NCI-H2081 (cell line): ENCODE measurements at regions not wholly inside any gene's neighbourhood (a gene's known extent, or its start where the extent isn't known, plus 50 kb on each side); places are given as distances from the start of the nearest gene placed in this dataset.

Experiments
- DNase-seq, 2 experiments: peaks; one replicate each; lab custom pipeline; 2025; lab: John Stamatoyannopoulos, UW

DNA sequence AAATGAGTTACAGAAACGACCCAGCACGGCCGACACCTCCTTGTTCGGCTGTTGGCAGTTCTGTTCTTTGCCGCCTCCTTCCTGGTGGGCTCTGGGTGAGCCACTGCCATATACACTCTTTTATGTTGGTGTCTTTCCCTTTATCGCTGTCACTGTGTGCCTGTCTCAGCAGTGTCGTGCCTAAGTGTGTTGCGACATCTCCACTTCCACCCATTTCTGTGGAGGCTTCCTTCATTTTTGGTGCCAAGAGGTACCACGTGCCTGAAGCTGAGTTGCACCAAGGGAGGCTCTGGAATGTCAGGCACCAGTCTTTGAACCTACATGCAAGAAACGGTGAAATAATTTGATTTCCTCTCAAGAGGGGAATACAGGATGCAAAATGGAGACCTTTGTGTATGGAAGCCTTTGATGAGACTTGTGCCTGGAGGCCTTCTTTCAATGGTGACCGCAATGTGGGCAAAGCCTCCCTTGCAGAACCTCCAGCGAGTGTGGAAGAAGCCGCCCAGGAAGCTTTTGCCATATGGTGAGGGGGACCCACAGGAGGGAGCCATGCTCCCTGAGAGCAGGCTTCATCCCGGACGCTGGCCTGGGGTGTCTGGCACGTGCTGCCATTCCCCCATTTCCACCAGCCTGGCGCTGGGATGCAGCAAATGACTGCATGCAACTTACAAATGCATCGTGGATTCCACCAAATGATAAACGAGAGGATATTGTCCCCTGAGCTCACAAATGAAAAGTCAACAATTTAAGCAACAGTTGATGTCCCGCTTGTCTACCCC, 136.2 kb downstream of the TEX29 start:
- DNase-seq, result no peak

DNA sequence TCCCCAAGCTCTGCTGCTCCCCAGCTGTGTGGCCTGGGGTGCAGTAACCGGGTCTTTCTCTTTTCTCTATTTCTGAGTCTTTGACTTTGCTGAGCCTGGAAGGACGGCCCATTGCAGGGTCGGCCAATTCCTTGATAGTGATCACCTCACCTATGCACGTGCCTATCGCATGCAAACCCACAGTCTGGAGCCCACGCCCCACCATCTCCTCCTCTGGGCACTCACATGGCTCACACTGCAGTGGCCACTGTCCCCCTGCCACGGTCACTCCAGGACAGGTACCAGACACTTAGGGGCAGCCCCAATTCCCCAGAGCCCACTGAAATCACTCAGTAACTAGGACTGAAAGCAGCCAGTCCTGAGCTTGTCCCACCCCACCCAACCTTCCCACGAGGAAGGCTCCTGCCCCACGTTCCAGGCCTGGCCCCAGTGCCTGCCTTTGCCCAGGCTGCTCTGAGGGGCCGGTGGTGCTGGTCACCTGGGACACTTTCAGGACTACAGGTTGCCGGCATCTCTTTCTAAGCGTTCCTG, 137.6 kb downstream of the TEX29 start:
- DNase-seq, result no peak

DNA sequence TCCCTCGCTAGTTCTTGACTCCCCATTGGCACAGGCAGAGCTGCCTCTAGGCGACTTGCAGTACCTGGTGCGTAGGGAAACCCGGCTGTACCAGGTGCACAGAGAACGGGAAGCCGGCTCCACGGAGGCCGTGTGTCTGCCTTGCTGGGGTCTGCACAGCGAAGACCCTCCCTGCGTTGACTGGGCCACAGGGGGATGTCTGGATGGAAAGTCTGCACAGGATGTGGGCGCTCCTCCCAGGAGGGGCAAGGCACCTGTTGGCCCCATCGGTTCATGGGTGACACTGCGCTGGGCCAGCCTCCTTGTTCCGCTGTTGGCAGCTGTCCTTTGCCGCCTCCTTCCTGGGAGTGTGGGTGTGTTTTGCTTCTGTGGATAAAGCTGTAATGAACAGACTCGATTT, 138.3 kb downstream of the TEX29 start:
- no peak for DNase-seq

DNA sequence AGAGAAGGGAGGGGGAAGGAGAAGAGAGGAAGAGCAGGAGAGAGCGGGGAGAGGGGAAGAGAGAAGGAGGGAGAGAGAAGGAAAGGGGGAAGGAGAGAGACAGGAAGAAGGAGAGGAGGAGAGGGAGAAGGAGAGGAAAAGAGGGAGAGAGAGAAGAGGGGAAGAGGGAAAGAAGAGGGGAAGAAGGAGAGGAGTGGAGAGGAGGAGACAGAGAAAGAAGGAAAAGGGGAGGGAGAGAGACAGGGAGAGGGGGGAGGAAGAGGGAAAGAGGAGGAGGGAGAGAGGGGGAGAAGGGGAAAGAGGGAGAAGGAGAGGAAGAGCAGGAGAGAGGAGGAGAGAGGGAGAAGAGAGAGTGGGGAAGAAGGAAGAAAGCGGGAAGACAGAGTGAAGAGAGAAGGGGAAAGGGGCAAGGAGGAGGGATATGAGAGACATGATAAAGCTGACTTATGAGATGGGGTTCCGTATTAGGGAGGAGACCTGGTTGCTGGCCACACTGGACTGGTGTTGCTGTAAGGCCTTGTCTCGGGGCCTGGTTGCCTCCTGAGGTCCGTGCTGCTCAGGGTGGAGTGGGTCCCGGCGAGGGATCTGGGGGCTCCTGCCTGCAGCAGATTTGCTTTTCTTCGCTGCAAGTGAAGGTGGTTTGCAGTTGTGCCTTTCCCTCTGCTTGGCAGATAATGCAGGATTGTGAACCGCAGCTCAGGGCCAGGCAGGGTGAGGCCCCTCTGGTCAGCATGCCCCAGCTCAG, 139.5 kb downstream of the TEX29 start:
- no peak for DNase-seq

DNA sequence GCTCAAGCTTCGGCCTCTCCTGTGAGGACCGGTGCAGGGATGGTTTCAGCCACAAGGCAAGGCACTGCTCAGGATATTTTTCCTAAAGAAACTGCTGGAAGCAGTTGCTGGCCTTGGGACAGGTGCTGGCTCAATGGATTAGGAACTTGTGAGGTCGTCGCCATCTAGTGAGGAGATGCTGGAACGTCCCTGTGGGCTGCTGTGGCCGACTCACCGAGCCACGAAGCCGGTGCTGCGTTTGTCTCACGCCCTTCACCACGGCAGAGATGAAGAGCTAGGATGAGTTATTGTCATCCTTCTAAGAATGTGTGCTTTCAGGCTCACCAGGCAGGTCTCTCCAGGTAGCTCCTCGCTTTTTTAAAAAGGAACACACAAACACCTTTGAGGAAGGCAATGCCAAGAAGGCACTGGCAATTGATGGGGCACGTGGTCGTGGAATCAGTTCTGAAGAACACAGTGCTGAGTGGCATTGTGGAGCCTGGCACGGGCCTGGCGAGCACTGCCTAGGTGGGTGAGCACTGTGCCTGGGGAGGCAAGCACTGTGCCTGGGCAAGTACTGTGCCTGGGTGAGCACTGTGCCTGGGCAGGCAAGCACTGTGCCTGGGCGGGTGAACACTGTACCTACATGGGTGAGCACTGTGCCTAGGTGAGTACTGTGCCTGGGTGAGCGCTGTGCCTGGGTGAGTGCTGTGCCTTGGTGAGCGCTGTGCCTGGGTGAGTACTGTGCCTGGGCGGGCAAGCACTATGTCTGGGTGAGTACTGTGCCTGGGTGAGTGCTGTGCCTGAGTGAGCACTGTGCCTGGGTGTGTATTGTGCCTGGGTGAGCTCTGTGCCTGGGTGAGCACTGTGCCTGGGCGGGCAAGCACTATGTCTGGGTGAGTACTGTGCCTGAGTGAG, 140.4 kb downstream of the TEX29 start:
- DNase-seq, result peak; percentile 70 to 79

DNA sequence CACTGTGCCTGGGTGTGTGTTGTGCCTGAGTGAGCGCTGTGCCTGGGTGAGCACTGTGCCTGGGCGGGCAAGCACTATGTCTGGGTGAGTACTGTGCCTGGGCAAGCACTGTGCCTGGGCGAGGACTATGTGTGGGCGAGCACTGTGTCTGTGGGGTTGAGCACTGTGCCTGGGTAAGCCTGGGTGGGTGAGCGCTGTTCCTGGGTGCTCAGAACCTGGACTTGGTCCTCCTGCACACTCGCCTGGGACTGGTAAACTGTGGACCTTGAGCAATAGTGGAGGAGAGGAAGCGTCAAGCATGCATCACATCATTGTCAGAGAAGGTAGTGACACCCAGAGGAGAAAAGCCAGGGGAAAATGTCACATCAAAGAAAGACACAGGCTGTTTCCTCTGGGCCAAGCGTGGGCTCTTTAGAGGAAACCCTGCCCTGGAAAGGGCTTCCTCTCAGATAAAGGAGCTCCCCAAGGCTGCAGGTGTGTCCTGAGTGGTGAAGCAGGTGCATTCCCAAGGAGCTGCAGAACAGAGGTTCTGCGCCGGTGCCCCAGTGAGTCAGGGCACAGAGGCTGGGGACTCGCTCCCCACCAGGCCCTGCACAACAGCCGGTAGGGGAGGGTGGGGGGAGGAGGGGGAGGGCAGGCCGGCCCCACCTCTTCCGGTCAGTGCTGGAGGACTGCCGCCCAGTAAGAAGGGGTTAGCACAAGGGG, 141.2 kb downstream of the TEX29 start:
- DNase-seq, result no peak

DNA sequence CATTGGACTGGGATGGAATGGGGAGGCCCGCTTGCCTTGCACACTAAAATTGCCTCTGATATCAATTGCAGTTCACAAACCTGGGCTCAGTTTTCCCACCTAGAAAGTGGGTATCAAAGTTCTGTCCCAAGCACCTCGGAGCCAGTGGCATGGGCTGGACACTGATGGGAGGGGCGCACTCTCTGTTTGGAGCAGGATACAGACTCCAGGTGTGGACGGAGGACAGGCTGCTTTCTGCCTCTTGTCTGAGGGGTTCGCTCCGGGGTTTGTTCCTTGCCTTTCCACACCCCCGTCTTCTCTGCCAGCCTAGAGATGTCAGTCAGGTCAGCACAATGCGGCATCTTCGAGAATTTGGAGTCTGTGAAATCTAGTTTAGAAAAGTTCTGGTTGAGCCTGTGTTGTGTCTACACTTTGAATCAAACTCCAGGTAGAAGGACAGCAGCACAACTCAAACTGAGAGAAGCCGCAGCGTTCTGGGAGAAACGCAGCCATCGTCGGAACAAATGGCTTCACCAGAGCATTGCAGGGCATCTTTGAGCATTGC, 141.9 kb downstream of the TEX29 start:
- no peak for DNase-seq

DNA sequence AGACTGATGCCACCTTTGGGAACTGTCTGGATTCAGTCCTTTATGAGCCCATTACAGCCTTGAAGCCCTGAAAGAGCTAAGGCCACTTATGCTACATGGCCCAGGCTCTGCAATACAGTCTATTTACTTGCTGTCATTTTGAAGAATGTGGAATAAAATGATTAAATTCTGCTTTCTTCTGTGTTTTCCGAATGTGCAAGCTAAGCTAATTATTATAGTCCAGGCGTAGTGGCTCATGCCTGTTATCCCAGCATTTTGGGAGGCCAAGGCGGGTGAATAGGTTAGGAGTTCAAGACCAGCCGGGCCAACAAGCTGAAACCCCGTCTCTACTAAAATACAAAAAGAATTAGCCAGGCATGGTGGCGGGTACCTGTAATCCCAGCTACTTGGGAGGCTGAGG, 142.5 kb downstream of the TEX29 start:
- no peak for DNase-seq

DNA sequence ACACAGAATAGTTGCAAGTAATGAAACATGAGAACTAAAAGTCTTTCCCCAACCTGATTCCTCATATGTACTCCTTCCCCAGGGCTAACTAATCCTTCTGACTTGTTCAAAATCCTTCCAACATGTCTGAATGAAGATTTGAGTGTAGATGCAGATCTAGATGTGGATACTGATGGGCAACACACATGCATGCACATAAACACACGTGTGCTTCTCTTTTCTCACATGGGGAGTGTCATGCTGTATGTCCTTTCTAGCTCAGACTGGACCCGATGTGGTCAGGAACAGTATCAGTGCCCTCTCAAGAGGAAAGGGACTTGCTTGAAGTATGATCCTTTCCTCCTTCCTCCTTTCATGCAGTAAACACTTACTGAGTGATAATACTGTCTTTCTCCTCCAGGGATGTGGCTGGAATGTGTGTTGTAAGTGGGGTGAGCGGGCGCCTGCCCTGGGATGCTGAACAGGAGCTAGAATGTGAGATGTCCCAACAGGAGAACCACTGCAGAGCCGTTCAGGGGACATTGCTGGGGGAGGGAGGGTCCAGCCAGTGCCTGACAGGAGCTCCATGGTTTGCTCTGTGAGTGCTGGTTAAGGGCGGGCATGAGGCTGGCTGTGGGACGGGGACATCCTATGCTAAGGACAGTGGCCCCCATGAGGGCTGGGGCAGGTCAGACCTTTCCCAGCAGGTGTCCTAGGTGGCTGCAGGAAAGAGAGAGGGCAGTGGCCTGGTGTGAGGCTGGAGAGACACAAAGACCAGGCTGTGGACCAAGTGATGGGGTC, 146.9 kb downstream of the TEX29 start:
- DNase-seq, result no peak

DNA sequence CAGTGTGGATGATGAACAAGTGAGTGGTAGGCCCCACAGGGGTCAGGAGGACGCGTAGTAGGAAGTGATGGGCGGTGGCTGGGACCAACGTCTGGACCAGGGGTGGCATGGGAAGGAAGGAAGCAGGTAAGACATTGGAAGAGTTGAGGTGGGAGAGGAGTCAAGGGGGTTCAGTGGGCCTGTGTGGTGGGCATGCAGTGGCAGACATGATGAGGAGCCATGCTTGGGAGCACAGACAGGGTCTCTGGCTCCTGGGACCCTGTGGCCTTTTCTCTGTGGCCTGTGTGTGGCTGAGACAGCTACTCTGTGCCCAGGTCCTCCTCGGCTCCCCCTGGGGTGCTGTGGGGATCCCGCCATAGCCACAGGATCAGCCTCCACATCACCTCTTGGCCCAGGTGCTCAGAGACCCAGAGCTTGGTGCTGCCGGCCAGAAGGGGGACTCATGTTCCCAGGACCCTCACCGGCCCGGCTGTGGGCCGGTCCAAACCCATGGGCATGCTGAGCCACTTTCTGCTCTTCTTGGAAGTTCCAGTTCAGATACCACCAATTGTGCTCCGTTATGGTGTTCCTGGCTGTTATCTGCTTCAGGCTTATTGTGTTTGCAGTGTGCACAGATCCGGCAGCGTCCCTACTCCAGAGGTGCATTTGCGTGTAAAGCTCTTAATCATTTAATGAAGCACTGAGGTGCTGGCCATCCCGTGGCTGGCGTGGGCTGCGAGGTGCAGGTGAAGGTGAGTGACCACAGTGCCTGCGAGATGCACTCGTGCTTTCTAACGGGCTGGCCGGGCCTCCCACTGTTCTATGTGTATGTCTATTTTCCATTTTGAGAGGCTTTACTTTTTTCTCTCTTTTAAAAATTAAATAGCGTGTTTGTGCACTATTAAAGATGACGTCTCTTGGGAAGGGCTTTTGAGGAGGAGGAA, 147.9 kb downstream of the TEX29 start:
- DNase-seq, result no peak

DNA sequence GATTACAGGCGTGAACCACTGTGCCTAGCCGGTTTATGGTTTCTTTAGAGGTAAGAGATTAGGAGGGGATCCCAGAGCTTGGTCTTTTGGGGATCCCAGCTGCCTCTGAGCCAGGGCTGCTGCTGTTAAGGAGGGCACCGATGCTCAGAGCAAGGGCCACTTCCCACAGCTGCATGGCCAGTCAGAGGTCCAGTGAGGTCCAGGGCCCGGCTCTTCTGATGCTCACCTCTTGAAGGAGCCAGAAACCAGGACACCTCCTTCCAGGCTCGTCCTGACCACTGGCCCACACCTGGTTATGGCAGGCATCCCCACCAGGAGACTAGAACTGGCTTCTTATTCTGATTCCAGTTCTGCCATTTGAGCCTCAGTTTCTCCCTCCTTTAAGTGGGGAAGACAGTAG, 149.0 kb downstream of the TEX29 start:
- DNase-seq, result no peak

DNA sequence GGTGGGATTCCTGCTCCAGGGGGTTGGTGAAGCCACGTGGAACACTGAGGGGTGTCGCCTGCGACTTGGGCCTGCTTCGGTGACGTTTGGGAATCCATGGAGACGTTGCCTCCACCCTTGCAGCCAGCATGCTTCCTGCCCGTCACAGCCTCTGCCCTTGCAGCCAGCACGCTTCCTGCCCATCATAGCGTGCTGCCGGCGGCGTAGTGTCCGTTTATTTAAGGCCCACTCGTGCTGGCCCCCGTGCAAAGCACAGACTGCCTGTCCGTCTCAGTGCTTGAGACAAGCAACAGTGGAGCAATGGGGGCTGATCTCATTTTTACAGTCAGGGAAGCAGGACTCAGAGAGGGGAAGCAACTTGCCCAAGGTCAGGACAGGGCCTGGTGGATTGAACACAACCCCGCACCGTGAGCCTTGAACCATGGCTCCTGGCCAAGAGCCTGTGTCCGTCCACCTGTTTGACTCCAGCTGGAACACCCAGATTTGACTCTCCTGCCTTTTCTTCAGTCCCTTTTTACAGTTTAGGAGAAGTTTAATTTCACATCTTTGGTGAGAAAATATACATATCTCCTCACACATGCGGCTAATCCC, 149.6 kb downstream of the TEX29 start:
- DNase-seq, result no peak

DNA sequence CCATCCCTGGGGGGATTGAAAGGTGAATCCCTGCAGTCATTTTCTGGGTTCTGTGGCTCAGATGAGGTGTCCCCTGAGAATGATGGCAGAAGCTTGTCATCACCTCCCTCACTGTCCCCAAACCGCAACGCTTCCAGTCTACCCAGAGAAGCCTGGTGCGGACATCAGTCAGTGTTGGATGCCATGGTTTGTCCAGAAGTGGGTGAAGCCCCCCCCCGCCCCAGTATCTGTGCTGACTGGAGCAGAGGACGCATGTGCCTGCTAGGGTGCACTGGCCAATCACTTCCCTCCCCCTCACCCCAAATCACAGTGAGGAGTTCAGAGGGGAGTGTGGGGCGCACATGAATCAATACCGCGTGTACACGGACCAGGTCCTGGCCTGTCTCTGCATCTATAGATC, 150.5 kb downstream of the TEX29 start:
- DNase-seq, result no peak

DNA sequence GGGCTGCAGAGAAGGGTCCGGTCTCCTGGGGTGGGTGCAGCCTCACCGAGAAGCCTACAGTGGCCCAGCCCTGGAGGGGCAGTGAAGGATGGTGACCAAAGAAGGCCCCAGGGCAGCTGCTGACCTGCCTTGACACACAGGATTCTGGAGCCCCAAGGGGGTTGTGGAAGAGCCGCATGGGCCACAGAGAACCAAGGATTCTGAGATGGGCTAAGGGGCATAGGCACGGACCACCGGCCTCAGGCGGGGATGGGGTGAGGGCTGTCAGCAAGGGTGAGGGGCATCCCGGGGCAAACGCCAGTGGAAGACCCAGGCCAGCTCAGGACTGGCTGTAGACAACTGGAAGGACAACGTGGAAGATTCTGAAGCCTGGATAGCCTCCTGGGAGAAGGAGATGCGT, 151.6 kb downstream of the TEX29 start:
- no peak for DNase-seq

DNA sequence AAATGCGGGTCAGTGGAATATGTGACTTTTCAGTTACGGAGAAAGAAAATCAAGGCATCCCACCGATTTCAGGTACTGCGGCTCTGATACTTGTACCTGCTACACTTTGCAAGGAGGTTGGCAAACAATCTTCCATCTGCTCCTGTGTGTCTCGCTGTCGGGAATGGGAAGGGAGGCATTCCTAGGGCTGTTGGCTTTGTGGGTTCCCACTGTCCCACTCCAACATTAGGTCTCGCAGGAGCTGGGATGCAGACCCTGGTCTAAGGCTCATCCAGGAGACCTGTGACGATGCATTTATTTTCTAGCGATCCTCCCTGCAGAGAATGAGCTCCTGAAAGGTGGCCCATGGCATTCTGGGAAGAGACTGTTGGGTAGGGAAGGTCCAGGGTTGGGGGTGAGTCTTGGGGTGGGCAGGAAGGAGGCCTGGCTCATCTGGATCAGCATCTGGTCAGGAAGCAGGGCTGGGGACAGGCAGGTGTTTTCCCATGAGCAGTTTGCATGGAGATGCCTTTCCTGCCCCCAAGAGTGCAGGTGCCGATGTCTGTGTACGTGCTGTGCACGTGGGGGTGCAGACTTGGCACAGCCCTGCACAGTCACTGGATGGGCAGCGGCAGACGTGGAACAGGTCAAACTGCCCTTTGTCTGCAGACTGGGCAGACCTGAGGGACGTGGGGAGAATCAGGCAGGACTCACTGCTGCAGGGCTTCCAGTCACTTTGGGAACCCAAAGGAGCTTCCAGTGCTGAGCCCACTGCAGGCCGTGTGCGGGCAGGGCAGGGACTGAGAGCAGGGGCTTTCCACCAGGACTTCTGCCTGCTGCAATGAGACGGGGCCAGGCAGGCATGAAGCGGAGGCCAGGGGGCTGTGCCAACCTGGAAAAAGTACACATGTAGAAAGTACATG, 152.4 kb downstream of the TEX29 start:
- DNase-seq, result no peak

DNA sequence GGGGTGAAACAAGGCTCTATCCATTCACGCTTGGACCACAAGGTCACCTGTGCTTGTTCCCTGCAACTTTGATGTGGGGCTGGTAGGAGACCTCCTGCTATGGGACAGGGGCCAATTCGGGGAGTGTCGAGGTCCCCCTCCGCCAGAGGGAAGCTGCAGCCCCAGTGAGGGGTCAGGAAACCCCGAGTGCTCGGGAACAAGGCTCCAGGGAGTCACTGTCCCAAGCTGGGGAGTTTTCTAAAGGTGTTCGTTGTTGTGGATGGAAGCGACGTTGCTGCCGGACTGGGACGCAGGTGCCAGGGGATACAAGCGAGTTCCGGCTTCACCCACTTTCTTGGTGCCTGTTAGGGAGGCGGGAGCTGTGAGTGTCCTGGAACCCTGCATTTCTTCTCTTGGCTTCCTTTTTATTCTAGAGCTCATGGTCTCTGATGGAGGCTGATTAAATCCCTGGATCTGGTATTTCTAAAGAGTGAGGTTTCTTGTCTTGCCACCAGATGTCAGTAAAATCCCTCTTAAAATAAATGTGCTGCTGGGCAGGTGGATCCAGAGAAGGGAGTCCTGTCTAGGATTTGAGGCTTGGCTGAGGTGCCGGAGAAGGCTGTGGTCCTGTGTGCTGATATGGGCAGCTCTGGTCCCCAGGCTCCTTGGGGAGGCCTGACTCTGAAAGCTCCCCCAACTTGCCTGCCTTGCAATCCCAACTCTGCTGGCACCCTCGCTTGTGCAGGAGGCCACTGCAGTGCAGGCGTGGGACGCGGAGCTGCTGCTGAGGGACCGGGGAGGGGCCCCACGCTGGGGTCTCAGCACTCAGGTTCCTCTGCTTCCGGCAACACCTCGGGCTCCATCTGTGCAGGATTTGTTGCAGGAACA, 153.9 kb downstream of the TEX29 start:
- DNase-seq, result peak; percentile 61 to 79

DNA sequence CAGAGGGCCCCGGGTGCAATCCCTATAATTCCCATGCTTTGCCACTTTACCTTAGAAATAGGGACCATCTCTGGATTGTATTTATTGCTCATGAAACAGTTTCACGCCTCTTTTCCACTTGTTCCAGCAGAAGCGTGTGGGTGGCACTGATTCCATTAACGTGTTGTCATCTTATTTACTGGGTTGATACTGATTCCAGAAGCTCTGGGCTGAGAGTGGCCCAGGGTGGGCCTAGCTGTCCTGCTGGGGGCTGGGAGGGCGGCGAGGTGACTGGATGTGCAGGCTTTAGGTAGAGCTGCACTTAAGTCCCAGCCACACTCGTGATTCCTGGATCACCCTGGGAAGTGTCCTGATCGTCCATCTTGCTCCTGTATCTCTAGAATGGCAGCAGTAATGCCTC, 155.0 kb downstream of the TEX29 start:
- no peak for DNase-seq
